Mammary epithelial cell (primary cell): ENCODE measurements at regions not wholly inside any gene's neighbourhood (a gene's known extent, or its start where the extent isn't known, plus 50 kb on each side); places are given as distances from the start of the nearest gene placed in this dataset.

Source experiments
- EZH2 ChIP-seq: IDR thresholded peaks from 2 replicates; pipeline ENCODE4 v1.6.1; 2012; ENCODE audit warnings: low read length, inconsistent platforms, borderline replicate concordance
- TF ChIP-seq, protein P1 (sequence below), 2 donors: IDR thresholded peaks in 1 of 2; conservative IDR thresholded peaks in 1 of 2; 2 replicates each; pipeline ENCODE4 v1.5.1; 2011 to 2012; ENCODE audit warnings: inconsistent platforms in 2 of 2, low read length in 2 of 2, mild to moderate bottlenecking in 2 of 2, control low read depth in 1 of 2, low read depth in 1 of 2; ENCODE audit not compliant: insufficient read depth in 1 of 2; ENCODE audit errors: extremely low read depth in 1 of 2

DNA sequence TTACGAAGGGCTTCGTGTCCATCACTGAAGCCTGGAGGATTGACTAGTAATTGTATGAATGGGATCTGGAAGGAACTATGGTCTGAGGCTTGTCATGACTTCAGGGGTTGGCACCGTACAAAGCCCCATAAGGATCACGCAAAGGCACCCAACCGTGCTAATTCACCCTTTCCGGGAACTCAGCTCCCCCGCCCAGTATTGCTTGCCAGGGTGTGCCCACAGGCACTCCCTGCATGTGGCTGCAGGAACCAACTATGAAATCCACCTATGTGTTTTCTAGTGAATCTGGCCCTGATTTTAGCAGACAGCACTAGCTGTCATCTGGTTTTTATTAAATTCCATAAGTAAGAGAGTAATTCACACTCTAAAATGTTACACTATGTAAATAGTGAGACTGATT, 139.2 kb downstream of the TM2D1 start:
- TF ChIP-seq, protein P1, sequence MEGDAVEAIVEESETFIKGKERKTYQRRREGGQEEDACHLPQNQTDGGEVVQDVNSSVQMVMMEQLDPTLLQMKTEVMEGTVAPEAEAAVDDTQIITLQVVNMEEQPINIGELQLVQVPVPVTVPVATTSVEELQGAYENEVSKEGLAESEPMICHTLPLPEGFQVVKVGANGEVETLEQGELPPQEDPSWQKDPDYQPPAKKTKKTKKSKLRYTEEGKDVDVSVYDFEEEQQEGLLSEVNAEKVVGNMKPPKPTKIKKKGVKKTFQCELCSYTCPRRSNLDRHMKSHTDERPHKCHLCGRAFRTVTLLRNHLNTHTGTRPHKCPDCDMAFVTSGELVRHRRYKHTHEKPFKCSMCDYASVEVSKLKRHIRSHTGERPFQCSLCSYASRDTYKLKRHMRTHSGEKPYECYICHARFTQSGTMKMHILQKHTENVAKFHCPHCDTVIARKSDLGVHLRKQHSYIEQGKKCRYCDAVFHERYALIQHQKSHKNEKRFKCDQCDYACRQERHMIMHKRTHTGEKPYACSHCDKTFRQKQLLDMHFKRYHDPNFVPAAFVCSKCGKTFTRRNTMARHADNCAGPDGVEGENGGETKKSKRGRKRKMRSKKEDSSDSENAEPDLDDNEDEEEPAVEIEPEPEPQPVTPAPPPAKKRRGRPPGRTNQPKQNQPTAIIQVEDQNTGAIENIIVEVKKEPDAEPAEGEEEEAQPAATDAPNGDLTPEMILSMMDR (conservative IDR thresholded peaks at IDR 0.05 in 1 of 2, IDR thresholded peaks at IDR 0.05 in 1 of 2; ENCODE audit: extremely low read depth in 1 of 2, insufficient read depth in 1 of 2, low read depth in 1 of 2, low read length in 2 of 2), result no peak
- no peak for TF ChIP-seq EZH2
